ENCODE measurements at regions not wholly inside any gene's neighbourhood (a gene's known extent, or its start where the extent isn't known, plus 50 kb on each side); places are given as distances from the start of the nearest gene placed in this dataset.

GRCh38 chr6:92315312-92315711, 1104.0 kb downstream of the EPHA7 start:
- TF ChIP-seq EZH2 (IDR thresholded peaks at IDR 0.05; ENCODE audit: low read depth): no peak
- TF ChIP-seq, protein P1, sequence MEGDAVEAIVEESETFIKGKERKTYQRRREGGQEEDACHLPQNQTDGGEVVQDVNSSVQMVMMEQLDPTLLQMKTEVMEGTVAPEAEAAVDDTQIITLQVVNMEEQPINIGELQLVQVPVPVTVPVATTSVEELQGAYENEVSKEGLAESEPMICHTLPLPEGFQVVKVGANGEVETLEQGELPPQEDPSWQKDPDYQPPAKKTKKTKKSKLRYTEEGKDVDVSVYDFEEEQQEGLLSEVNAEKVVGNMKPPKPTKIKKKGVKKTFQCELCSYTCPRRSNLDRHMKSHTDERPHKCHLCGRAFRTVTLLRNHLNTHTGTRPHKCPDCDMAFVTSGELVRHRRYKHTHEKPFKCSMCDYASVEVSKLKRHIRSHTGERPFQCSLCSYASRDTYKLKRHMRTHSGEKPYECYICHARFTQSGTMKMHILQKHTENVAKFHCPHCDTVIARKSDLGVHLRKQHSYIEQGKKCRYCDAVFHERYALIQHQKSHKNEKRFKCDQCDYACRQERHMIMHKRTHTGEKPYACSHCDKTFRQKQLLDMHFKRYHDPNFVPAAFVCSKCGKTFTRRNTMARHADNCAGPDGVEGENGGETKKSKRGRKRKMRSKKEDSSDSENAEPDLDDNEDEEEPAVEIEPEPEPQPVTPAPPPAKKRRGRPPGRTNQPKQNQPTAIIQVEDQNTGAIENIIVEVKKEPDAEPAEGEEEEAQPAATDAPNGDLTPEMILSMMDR (conservative IDR thresholded peaks at IDR 0.05): no peak
